SK-N-SH (cell line): ENCODE measurements at regions not wholly inside any gene's neighbourhood (a gene's known extent, or its start where the extent isn't known, plus 50 kb on each side); places are given as distances from the start of the nearest gene placed in this dataset.

ENCODE experiments used
- CTCF ChIA-PET: fragments of 300-600, 350-600 bp; formaldehyde crosslinking; extraction: SDS; loops from one replicate; lab custom pipeline; 2021; lab: Yijun Ruan, JAX
- POLR2A ChIA-PET: fragments of 350-600 bp; sonication (Branson Sonifier 250); formaldehyde crosslinking; extraction: SDS; loops from one replicate; lab custom pipeline; 2020; ENCODE audit warnings: antibody characterized with exemption, inconsistent platforms; lab: Yijun Ruan, JAX
- DNase-seq: peaks from one replicate; pipeline ENCODE4 v3.0.0; 2012
- H2AFZ ChIP-seq: fragments of 200-600 bp; sonication (generic); 2 replicates; pipeline ENCODE4 v1.8.1; 2016; ENCODE audit warnings: antibody characterized with exemption, mild to moderate bottlenecking, low read depth
- H3F3A ChIP-seq: fragments of 200-600 bp; sonication (generic); replicated peaks from 2 replicates; pipeline ENCODE3; 2016; ENCODE audit warnings: antibody characterized with exemption, mild to moderate bottlenecking; ENCODE audit not compliant: insufficient read depth
- H3K27ac ChIP-seq, 2 experiments: fragments of 200-500 bp in 1 of 2; fragments of 200-600 bp in 1 of 2; sonication (Bioruptor generic) in 1 of 2; sonication (generic), shearing (Covaris generic) in 1 of 2; 2 replicates each; pipeline versions ENCODE4 v1.5.1 to v1.6.1; 2014 to 2016; ENCODE audit warnings: low read depth in 2 of 2, inconsistent platforms in 1 of 2, low read length in 1 of 2, mild to moderate bottlenecking in 1 of 2, mixed read lengths in 1 of 2
- H3K27me3 ChIP-seq: fragments of 200-600 bp; sonication (generic), shearing (Covaris generic); 2 replicates; pipeline ENCODE4 v1.6.1; 2016; ENCODE audit warnings: mixed run types; ENCODE audit not compliant: insufficient read depth
- H3K36me3 ChIP-seq, 2 experiments: fragments of 200-500 bp in 1 of 2; fragments of 200-600 bp in 1 of 2; sonication (Bioruptor generic) in 1 of 2; sonication (generic) in 1 of 2; replicated peaks in 1 of 2; 2 replicates each; pipeline versions ENCODE3 to v1.5.1; 2014 to 2016; ENCODE audit warnings: low read length in 1 of 2, mild to moderate bottlenecking in 1 of 2; ENCODE audit not compliant: insufficient read depth in 2 of 2, control insufficient read depth in 1 of 2
- H3K4me1 ChIP-seq, 2 experiments: fragments of 200-500 bp in 1 of 2; fragments of 200-600 bp in 1 of 2; sonication (Bioruptor generic) in 1 of 2; sonication (generic), shearing (Covaris generic) in 1 of 2; 2 replicates each; pipeline versions ENCODE4 v1.5.1 to v1.6.1; 2014 to 2016; ENCODE audit warnings: low read depth in 1 of 2, low read length in 1 of 2, mixed run types in 1 of 2; ENCODE audit not compliant: insufficient read depth in 2 of 2, control insufficient read depth in 1 of 2
- H3K4me2 ChIP-seq: fragments of 200-600 bp; sonication (generic), shearing (Covaris generic); 2 replicates; pipeline ENCODE4 v1.6.1; 2017; ENCODE audit warnings: mixed run types
- H3K4me3 ChIP-seq, 2 experiments: fragments of 200-500 bp in 1 of 2; fragments of 200-600 bp in 1 of 2; sonication (Bioruptor generic) in 1 of 2; sonication (generic), shearing (Covaris generic) in 1 of 2; 2 replicates each; pipeline versions ENCODE4 v1.5.1 to v1.8.1; 2014 to 2016; ENCODE audit warnings: low read depth in 2 of 2, inconsistent platforms in 1 of 2, low read length in 1 of 2, mild to moderate bottlenecking in 1 of 2, mixed read lengths in 1 of 2, moderate library complexity in 1 of 2
- H3K79me2 ChIP-seq: fragments of 200-600 bp; sonication (generic); 2 replicates; pipeline ENCODE4 v1.8.1; 2017; ENCODE audit warnings: mild to moderate bottlenecking; ENCODE audit not compliant: insufficient read depth
- H3K9ac ChIP-seq: fragments of 200-600 bp; sonication (generic); 2 replicates; pipeline ENCODE4 v1.6.1; 2017; ENCODE audit warnings: mixed run types
- H3K9me2 ChIP-seq: fragments of 200-600 bp; sonication (generic); 2 replicates; pipeline ENCODE4 v1.6.1; 2017; ENCODE audit warnings: mixed run types
- H3K9me3 ChIP-seq: fragments of 200-600 bp; sonication (generic); 2 replicates; pipeline ENCODE4 v1.6.1; 2017; ENCODE audit warnings: mixed run types, mild to moderate bottlenecking, moderate library complexity
- H4K20me1 ChIP-seq: fragments of 200-600 bp; sonication (generic); 2 replicates; pipeline ENCODE4 v1.6.1; 2017; ENCODE audit warnings: mild to moderate bottlenecking, mixed run types; ENCODE audit not compliant: insufficient read depth
- ELF1 ChIP-seq: IDR thresholded peaks from 2 replicates; pipeline ENCODE4 v1.4.0; 2012
- EP300 ChIP-seq, 2 experiments: IDR thresholded peaks; 2 replicates each; pipeline versions ENCODE4 v1.4.0 to v1.6.1; 2012; ENCODE audit warnings: borderline replicate concordance in 1 of 2, low read depth in 1 of 2, low read length in 1 of 2
- GABPA ChIP-seq: IDR thresholded peaks from 2 replicates; pipeline ENCODE4 v1.4.0; 2012; ENCODE audit warnings: low read depth, mild to moderate bottlenecking
- IRF3 ChIP-seq: fragments of 150-350 bp; IDR thresholded peaks from 2 replicates; pipeline ENCODE4 v1.6.1; 2016; ENCODE audit warnings: mild to moderate bottlenecking, low read depth, low read length
- MXI1 ChIP-seq: IDR thresholded peaks from 2 replicates; pipeline ENCODE4 v1.6.1; 2012; ENCODE audit warnings: mild to moderate bottlenecking, low read depth, low read length, improper control_type of control experiment
- NFIC ChIP-seq: IDR thresholded peaks from 2 replicates; pipeline ENCODE4 v1.4.0; 2012; ENCODE audit warnings: borderline replicate concordance
- PBX3 ChIP-seq: IDR thresholded peaks from 2 replicates; pipeline ENCODE4; 2012
- RCOR1 ChIP-seq: fragments of 150-350 bp; IDR thresholded peaks from 2 replicates; pipeline ENCODE4 v1.6.1; 2017; ENCODE audit warnings: antibody characterized with exemption, low read length
- RFX5 ChIP-seq: IDR thresholded peaks from 2 replicates; pipeline ENCODE4 v1.6.1; 2012; ENCODE audit warnings: mild to moderate bottlenecking, improper control_type of control experiment, low read length
- SIN3A ChIP-seq: IDR thresholded peaks from 2 replicates; pipeline ENCODE4 v1.6.1; 2012; ENCODE audit warnings: low read depth, mild to moderate bottlenecking, low read length, moderate library complexity, borderline replicate concordance
- USF2 ChIP-seq: fragments of 150-350 bp; IDR thresholded peaks from 2 replicates; pipeline ENCODE4 v1.6.1; 2017; ENCODE audit warnings: antibody characterized with exemption, low read length, low read depth, borderline replicate concordance
- YY1 ChIP-seq: IDR thresholded peaks from 2 replicates; pipeline ENCODE4 v1.4.0; 2012; ENCODE audit warnings: low read depth, mild to moderate bottlenecking
- TF ChIP-seq, protein P1 (sequence below): IDR thresholded peaks from 2 replicates; pipeline ENCODE4 v1.4.0; 2012; ENCODE audit warnings: low read depth, borderline replicate concordance
- TF ChIP-seq, protein P2 (sequence below): fragments of 200-600 bp; sonication (generic); IDR thresholded peaks from 2 replicates; pipeline ENCODE4 v1.6.1; 2017; ENCODE audit warnings: antibody characterized with exemption, mild to moderate bottlenecking, moderate library complexity

GRCh38 chrX:43573441-43574015 is 82.6 kb upstream of the MAOA start:
- CTCF ChIA-PET, result no interaction called here
- H3K4me2 ChIP-seq, result no peak overlapping the region
- H4K20me1 ChIP-seq, result no peaks in the 10 kb centered on the region
- no peaks in the 10 kb centered on the region for H3K4me1 ChIP-seq
- no peak overlapping the region for H3K27ac ChIP-seq
- H3K9ac ChIP-seq, result no peak overlapping the region
- POLR2A ChIA-PET, result no interaction called here
- no peak overlapping the region for H3K4me3 ChIP-seq
- H3F3A ChIP-seq, result no peaks in the 10 kb centered on the region
- no peaks in the 10 kb centered on the region for H3K79me2 ChIP-seq
- no peaks in the 10 kb centered on the region for H3K9me3 ChIP-seq
- H2AFZ ChIP-seq, result no peak overlapping the region
- no peaks in the 10 kb centered on the region for H3K27me3 ChIP-seq
- no peaks in the 10 kb centered on the region for H3K36me3 ChIP-seq
- no peak for TF ChIP-seq EP300 (IDR thresholded peaks at IDR 0.05; ENCODE audit: borderline replicate concordance in 1 of 2, low read depth in 1 of 2, low read length in 1 of 2)
- no peak for TF ChIP-seq RCOR1
- TF ChIP-seq, protein P1, sequence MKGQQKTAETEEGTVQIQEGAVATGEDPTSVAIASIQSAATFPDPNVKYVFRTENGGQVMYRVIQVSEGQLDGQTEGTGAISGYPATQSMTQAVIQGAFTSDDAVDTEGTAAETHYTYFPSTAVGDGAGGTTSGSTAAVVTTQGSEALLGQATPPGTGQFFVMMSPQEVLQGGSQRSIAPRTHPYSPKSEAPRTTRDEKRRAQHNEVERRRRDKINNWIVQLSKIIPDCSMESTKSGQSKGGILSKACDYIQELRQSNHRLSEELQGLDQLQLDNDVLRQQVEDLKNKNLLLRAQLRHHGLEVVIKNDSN, result no peak
- TF ChIP-seq GABPA, result no peak
- no peak for TF ChIP-seq IRF3
- TF ChIP-seq ELF1, result no peak
- TF ChIP-seq MXI1, result no peak
- no peak for TF ChIP-seq SIN3A
- TF ChIP-seq YY1, result no peak
- TF ChIP-seq RFX5, result no peak
- TF ChIP-seq, protein P2, sequence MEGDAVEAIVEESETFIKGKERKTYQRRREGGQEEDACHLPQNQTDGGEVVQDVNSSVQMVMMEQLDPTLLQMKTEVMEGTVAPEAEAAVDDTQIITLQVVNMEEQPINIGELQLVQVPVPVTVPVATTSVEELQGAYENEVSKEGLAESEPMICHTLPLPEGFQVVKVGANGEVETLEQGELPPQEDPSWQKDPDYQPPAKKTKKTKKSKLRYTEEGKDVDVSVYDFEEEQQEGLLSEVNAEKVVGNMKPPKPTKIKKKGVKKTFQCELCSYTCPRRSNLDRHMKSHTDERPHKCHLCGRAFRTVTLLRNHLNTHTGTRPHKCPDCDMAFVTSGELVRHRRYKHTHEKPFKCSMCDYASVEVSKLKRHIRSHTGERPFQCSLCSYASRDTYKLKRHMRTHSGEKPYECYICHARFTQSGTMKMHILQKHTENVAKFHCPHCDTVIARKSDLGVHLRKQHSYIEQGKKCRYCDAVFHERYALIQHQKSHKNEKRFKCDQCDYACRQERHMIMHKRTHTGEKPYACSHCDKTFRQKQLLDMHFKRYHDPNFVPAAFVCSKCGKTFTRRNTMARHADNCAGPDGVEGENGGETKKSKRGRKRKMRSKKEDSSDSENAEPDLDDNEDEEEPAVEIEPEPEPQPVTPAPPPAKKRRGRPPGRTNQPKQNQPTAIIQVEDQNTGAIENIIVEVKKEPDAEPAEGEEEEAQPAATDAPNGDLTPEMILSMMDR, result no peak
- no peak for TF ChIP-seq NFIC
- TF ChIP-seq USF2, result no peak
- TF ChIP-seq PBX3, result no peak
- no peaks in the 10 kb centered on the region for H3K9me2 ChIP-seq
- DNase-seq, result no peak
